ENCODE measurements at regions not wholly inside any gene's neighbourhood (a gene's known extent, or its start where the extent isn't known, plus 50 kb on each side); places are given as distances from the start of the nearest gene placed in this dataset.

GRCh38 chr16:65788434-65789140, 577.9 kb upstream of the CDH5 start:
- H4K20me1 ChIP-seq (replicated peaks in 1 of 2; ENCODE audit: control insufficient read depth in 1 of 2, insufficient read depth in 2 of 2, low read length in 2 of 2): no peaks in the 10 kb centered on the region

More at GRCh38 chr16:65788434-65789140, 577.9 kb upstream of the CDH5 start:
- POLR2A ChIA-PET (ENCODE audit: partially characterized antibody): interaction anchor here (2.1 kb wide), 1 partner anchor 14 kb away, joined by 5 read pairs; no protein-coding TSS in a partner anchor
- no peak overlapping the region for H4K8ac ChIP-seq (ENCODE audit: extremely low read depth, insufficient read depth, low read length)
- no peak overlapping the region for H3K4me2 ChIP-seq (ENCODE audit: insufficient read depth in 1 of 2, low read depth in 2 of 2, low read length in 2 of 2)
- FAIRE-seq (no peak), DNase-seq (ENCODE audit: low read depth in 1 of 2, low spot score in 2 of 2) (no peak)
- H3K36me3 ChIP-seq (ENCODE audit: control insufficient read depth in 2 of 4, insufficient read depth in 4 of 4, low read length in 3 of 4): no peaks in the 10 kb centered on the region
- no peak overlapping the region for H3K27ac ChIP-seq (ENCODE audit: low read depth, low read length)
- no peak overlapping the region for H3K56ac ChIP-seq (replicated peaks; ENCODE audit: insufficient read length, low read depth, low read length)
- no peak overlapping the region for H3K14ac ChIP-seq (ENCODE audit: insufficient read length)
- no peaks in the 10 kb centered on the region for H3K79me1 ChIP-seq (ENCODE audit: low read depth, low read length)
- 95% methylated on average over 4 of the region's 4 CpGs; no CpG with 5 or more reads in 1 of the 2 experiments for WGBS, 2 experiments (ENCODE audit: extremely low coverage in 1 of 2, insufficient coverage in 1 of 2, insufficient read length in 1 of 2, insufficient replicate concordance in 2 of 2, low coverage in 1 of 2, low lambda C conversion rate in 2 of 2, missing lambda C conversion rate in 1 of 2)
- no peak overlapping the region for H4K91ac ChIP-seq (replicated peaks; ENCODE audit: insufficient read length, low read length)
- no peak overlapping the region for H2BK12ac ChIP-seq (ENCODE audit: low read depth, low read length)
- no peak overlapping the region for H3K18ac ChIP-seq (ENCODE audit: extremely low read depth, low read length)
- no peak overlapping the region for H2BK5ac ChIP-seq (ENCODE audit: low read depth, low read length)
- TF ChIP-seq MAX (IDR thresholded peaks at IDR 0.05) (peak; percentile 33; the same call in 1 of the 2 replicates), MAFK (IDR thresholded peaks at IDR 0.05; ENCODE audit: low read depth, low read length) (no peak)
- no peaks in the 10 kb centered on the region for H3K4me1 ChIP-seq (replicated peaks in 1 of 4; ENCODE audit: control insufficient read depth in 3 of 4, insufficient read depth in 4 of 4, low read length in 3 of 4)
- H3K4me3 ChIP-seq (ENCODE audit: extremely low read depth in 1 of 4, insufficient read depth in 2 of 4, low read depth in 3 of 4, low read length in 4 of 4): no peak overlapping the region
- H2BK120ac ChIP-seq (replicated peaks; ENCODE audit: low read depth, low read length): no peak overlapping the region
- H3K4ac ChIP-seq (replicated peaks; ENCODE audit: insufficient read length, low read depth, low read length): no peak overlapping the region
- no peak overlapping the region for H2BK15ac ChIP-seq (ENCODE audit: low read length)
- H3K9ac ChIP-seq (replicated peaks in 1 of 4; ENCODE audit: extremely low read depth in 1 of 4, low read depth in 3 of 4, low read length in 3 of 4): no peak overlapping the region
- no peak overlapping the region for H4K5ac ChIP-seq (ENCODE audit: insufficient read length, low read depth, low read length)
- no peak overlapping the region for H2AFZ ChIP-seq (ENCODE audit: low read length)
- no peaks in the 10 kb centered on the region for H3K9me3 ChIP-seq (ENCODE audit: insufficient read depth in 2 of 2, low read depth in 1 of 2, low read length in 1 of 2)
- no peaks in the 10 kb centered on the region for H3K79me2 ChIP-seq (ENCODE audit: control insufficient read depth in 1 of 2, insufficient read depth in 2 of 2, low read length in 2 of 2)
- CTCF ChIA-PET (ENCODE audit: partially characterized antibody): interaction anchor here (0.7 to 1.2 kb wide), 3 partner anchors 12 to 82 kb away, joined by 3 read pairs; no protein-coding TSS in a partner anchor
- H3K23ac ChIP-seq (ENCODE audit: insufficient read length): no peak overlapping the region
- H2AK5ac ChIP-seq (ENCODE audit: low read depth, low read length): no peak overlapping the region
- no peak overlapping the region for H2BK20ac ChIP-seq (ENCODE audit: low read length)
- H3K23me2 ChIP-seq (ENCODE audit: low read depth, low read length): no peaks in the 10 kb centered on the region
- H3K27me3 ChIP-seq (replicated peaks in 1 of 4; ENCODE audit: control insufficient read depth in 3 of 4, extremely low read depth in 1 of 4, insufficient read depth in 3 of 4, low read length in 3 of 4): no peaks in the 10 kb centered on the region

All from H1 (cell line).